H1 (cell line): ENCODE measurements at regions not wholly inside any gene's neighbourhood (a gene's known extent, or its start where the extent isn't known, plus 50 kb on each side); places are given as distances from the start of the nearest gene placed in this dataset.

Experiments used
- CTCF ChIA-PET: fragments of 300-600 bp; sonication (Branson Sonifier 250); formaldehyde crosslinking; loops from one replicate; lab custom pipeline; 2021; ENCODE audit not compliant: partially characterized antibody; lab: Charles Lee
- POLR2A ChIA-PET: fragments of 300-600 bp; sonication (Branson Sonifier 250); formaldehyde crosslinking; loops from one replicate; lab custom pipeline; 2021; ENCODE audit warnings: inconsistent platforms; ENCODE audit not compliant: partially characterized antibody; lab: Charles Lee
- DNase-seq, 2 experiments: peaks; one replicate each; pipeline versions ENCODE4 v3.0.0 to v3.0.0-alpha.2; 2010 to 2022; ENCODE audit warnings: low spot score in 2 of 2, low read depth in 1 of 2, mixed read lengths in 1 of 2
- FAIRE-seq: peaks from 2 replicates; lab custom pipeline; 2011; peaks lifted over from hg19 to GRCh38; lab: Jason Lieb, UNC
- H2AFZ ChIP-seq: 2 replicates; pipeline ENCODE4 v1.8.1; 2012; ENCODE audit warnings: low read length, inconsistent platforms
- H2AK5ac ChIP-seq: 2 replicates; pipeline ENCODE4 v1.6.1; 2013; ENCODE audit warnings: low read depth, low read length
- H2BK120ac ChIP-seq: replicated peaks from 2 replicates; pipeline ENCODE3; 2013; ENCODE audit warnings: low read depth, low read length, inconsistent platforms
- H2BK12ac ChIP-seq: 2 replicates; pipeline ENCODE4 v1.6.1; 2013; ENCODE audit warnings: low read depth, low read length
- H2BK15ac ChIP-seq: 2 replicates; pipeline ENCODE4 v1.6.1; 2013; ENCODE audit warnings: low read length
- H2BK20ac ChIP-seq: 2 replicates; pipeline ENCODE4 v1.6.1; 2013; ENCODE audit warnings: low read length
- H2BK5ac ChIP-seq: 2 replicates; pipeline ENCODE4 v1.6.1; 2013; ENCODE audit warnings: low read depth, low read length
- H3K14ac ChIP-seq: 2 replicates; pipeline ENCODE4 v1.6.1; 2013; ENCODE audit warnings: inconsistent platforms; ENCODE audit not compliant: insufficient read length
- H3K18ac ChIP-seq: 2 replicates; pipeline ENCODE4 v1.6.1; 2013; ENCODE audit warnings: low read length; ENCODE audit errors: extremely low read depth
- H3K23ac ChIP-seq: 2 replicates; pipeline ENCODE4 v1.6.1; 2013; ENCODE audit warnings: inconsistent platforms; ENCODE audit not compliant: insufficient read length
- H3K23me2 ChIP-seq: 2 replicates; pipeline ENCODE4 v1.6.1; 2013; ENCODE audit warnings: low read depth, low read length
- H3K27ac ChIP-seq: 2 replicates; pipeline ENCODE4 v1.6.1; 2011; ENCODE audit warnings: low read depth, low read length, inconsistent platforms
- H3K27me3 ChIP-seq, 4 experiments: replicated peaks in 1 of 4; 1 replicate in 1 of 4; 2 replicates in 3 of 4; pipeline versions ENCODE4 v1.6.1 to v1.8.1; 2011 to 2013; ENCODE audit warnings: low read length in 3 of 4, mild to moderate bottlenecking in 3 of 4, inconsistent platforms in 2 of 4, mixed read lengths in 2 of 4, moderate library complexity in 1 of 4; ENCODE audit not compliant: control insufficient read depth in 3 of 4, insufficient read depth in 3 of 4; ENCODE audit errors: extremely low read depth in 1 of 4
- H3K36me3 ChIP-seq, 4 experiments: 2 replicates each; pipeline versions ENCODE4 v1.6.1 to v1.8.1; 2011 to 2013; ENCODE audit warnings: mild to moderate bottlenecking in 4 of 4, low read length in 3 of 4, moderate library complexity in 2 of 4, control low read depth in 1 of 4, inconsistent platforms in 1 of 4; ENCODE audit not compliant: insufficient read depth in 4 of 4, control insufficient read depth in 2 of 4
- H3K4ac ChIP-seq: replicated peaks from 2 replicates; pipeline ENCODE3; 2013; ENCODE audit warnings: low read length, low read depth, mixed read lengths, inconsistent platforms; ENCODE audit not compliant: insufficient read length
- H3K4me1 ChIP-seq, 4 experiments: replicated peaks in 1 of 4; 1 replicate in 1 of 4; 2 replicates in 3 of 4; pipeline versions ENCODE4 v1.6.1 to v1.8.1; 2011 to 2013; ENCODE audit warnings: low read length in 3 of 4, inconsistent platforms in 2 of 4, mixed read lengths in 1 of 4; ENCODE audit not compliant: insufficient read depth in 4 of 4, control insufficient read depth in 3 of 4
- H3K4me2 ChIP-seq, 2 experiments: 2 replicates each; pipeline versions ENCODE4 v1.6.1 to v1.8.1; 2011 to 2013; ENCODE audit warnings: low read depth in 2 of 2, low read length in 2 of 2, control low read depth in 1 of 2, inconsistent platforms in 1 of 2, mild to moderate bottlenecking in 1 of 2; ENCODE audit not compliant: insufficient read depth in 1 of 2
- H3K4me3 ChIP-seq, 4 experiments: fragments of 200-600, 300-600 bp in 1 of 4; sonication (generic), shearing (Covaris generic), sonication (Bioruptor Twin) in 1 of 4; 2 replicates each; pipeline versions ENCODE4 v1.5.1 to v1.8.1; 2011 to 2016; ENCODE audit warnings: low read length in 4 of 4, low read depth in 3 of 4, control low read depth in 2 of 4, inconsistent platforms in 2 of 4, mild to moderate bottlenecking in 2 of 4, mixed read lengths in 1 of 4, moderate library complexity in 1 of 4; ENCODE audit not compliant: insufficient read depth in 2 of 4; ENCODE audit errors: extremely low read depth in 1 of 4
- H3K56ac ChIP-seq: replicated peaks from 2 replicates; pipeline ENCODE3; 2013; ENCODE audit warnings: low read depth, mild to moderate bottlenecking, mixed read lengths, low read length, inconsistent platforms; ENCODE audit not compliant: insufficient read length
- H3K79me1 ChIP-seq: 2 replicates; pipeline ENCODE4 v1.6.1; 2013; ENCODE audit warnings: low read depth, low read length, control low read depth
- H3K79me2 ChIP-seq, 2 experiments: 2 replicates each; pipeline versions ENCODE4 v1.6.1 to v1.8.1; 2012 to 2013; ENCODE audit warnings: low read length in 2 of 2, mild to moderate bottlenecking in 2 of 2, inconsistent platforms in 1 of 2; ENCODE audit not compliant: insufficient read depth in 2 of 2, control insufficient read depth in 1 of 2
- H3K9ac ChIP-seq, 4 experiments: replicated peaks in 1 of 4; 1 replicate in 1 of 4; 2 replicates in 3 of 4; pipeline versions ENCODE4 v1.6.1 to v1.8.1; 2011 to 2013; ENCODE audit warnings: low read depth in 3 of 4, low read length in 3 of 4, control low read depth in 2 of 4, mild to moderate bottlenecking in 2 of 4, moderate library complexity in 2 of 4, inconsistent platforms in 1 of 4; ENCODE audit errors: extremely low read depth in 1 of 4
- H3K9me3 ChIP-seq, 2 experiments: 2 replicates each; pipeline versions ENCODE4 v1.6.1 to v1.8.1; 2012 to 2013; ENCODE audit warnings: mild to moderate bottlenecking in 2 of 2, moderate library complexity in 2 of 2, control low read depth in 1 of 2, inconsistent platforms in 1 of 2, low read depth in 1 of 2, low read length in 1 of 2, mixed read lengths in 1 of 2; ENCODE audit not compliant: insufficient read depth in 2 of 2
- H4K20me1 ChIP-seq, 2 experiments: replicated peaks in 1 of 2; 2 replicates each; pipeline versions ENCODE3 to v1.8.1; 2011 to 2013; ENCODE audit warnings: inconsistent platforms in 2 of 2, low read length in 2 of 2, mild to moderate bottlenecking in 1 of 2; ENCODE audit not compliant: insufficient read depth in 2 of 2, control insufficient read depth in 1 of 2
- H4K5ac ChIP-seq: 2 replicates; pipeline ENCODE4 v1.6.1; 2013; ENCODE audit warnings: low read length, low read depth, mixed read lengths, inconsistent platforms; ENCODE audit not compliant: insufficient read length
- H4K8ac ChIP-seq: 2 replicates; pipeline ENCODE4 v1.8.0; 2013; ENCODE audit warnings: mild to moderate bottlenecking, moderate library complexity, low read length, inconsistent platforms; ENCODE audit not compliant: insufficient read depth; ENCODE audit errors: extremely low read depth
- H4K91ac ChIP-seq: replicated peaks from 2 replicates; pipeline ENCODE3; 2013; ENCODE audit warnings: low read length, mixed read lengths, inconsistent platforms; ENCODE audit not compliant: insufficient read length
- HDAC2 ChIP-seq, 2 experiments: fragments of 300-600 bp in 1 of 2; sonication (generic) in 1 of 2; IDR thresholded peaks; 2 replicates each; pipeline ENCODE4 v1.6.1; 2011 to 2012; ENCODE audit warnings: low read depth in 2 of 2, low read length in 2 of 2, mild to moderate bottlenecking in 2 of 2, moderate library complexity in 2 of 2, borderline replicate concordance in 1 of 2, inconsistent platforms in 1 of 2
- POU5F1 ChIP-seq: IDR thresholded peaks from 2 replicates; pipeline ENCODE4 v1.6.1; 2011; ENCODE audit warnings: low read depth, mild to moderate bottlenecking, low read length, moderate library complexity
- RBBP5 ChIP-seq: IDR thresholded peaks from 2 replicates; pipeline ENCODE4 v1.7.1; 2012; ENCODE audit warnings: low read depth, mild to moderate bottlenecking, inconsistent platforms, low read length, moderate library complexity, borderline replicate concordance
- WGBS, 2 experiments: shearing (Covaris generic) in 1 of 2; methylation state at CpG; one replicate each; pipeline versions ENCODE4 v1.1.6 to v1.1.7; 2013 to 2015; ENCODE audit warnings: low lambda C conversion rate in 2 of 2, mixed read lengths in 2 of 2, inconsistent platforms in 1 of 2, low coverage in 1 of 2, missing lambda C conversion rate in 1 of 2; ENCODE audit not compliant: insufficient replicate concordance in 2 of 2, insufficient coverage in 1 of 2, insufficient read length in 1 of 2; ENCODE audit errors: extremely low coverage in 1 of 2, missing lambda C conversion rate in 1 of 2; 5-methylcytosine and 5-hydroxymethylcytosine counted together
- TF ChIP-seq, protein P1 (sequence below): IDR thresholded peaks from 2 replicates; pipeline ENCODE4 v1.6.1; 2012; ENCODE audit warnings: inconsistent platforms

DNA sequence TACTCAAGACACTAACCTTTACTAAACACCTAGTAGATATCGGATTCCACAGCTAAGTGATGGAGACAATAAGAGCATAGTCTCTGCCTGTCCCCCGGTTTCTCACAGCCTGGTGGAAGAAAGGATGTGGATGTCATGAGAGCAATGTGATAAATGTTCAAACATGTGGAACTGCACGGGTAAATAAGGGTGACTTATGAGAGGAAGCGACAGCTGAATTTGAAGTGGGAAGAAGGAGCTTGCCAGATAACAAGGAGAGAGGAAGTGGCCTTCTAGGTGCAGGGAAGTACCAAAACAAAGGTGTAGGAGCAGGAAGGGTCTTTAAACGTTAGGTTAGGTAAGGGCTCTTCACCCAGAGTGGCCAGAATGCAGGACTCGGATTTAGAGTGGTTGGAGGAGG, 178.6 kb upstream of the NRIP1 start:
- Histone ChIP-seq H4K8ac (no peak overlapping the region), H2BK15ac (no peak overlapping the region), H4K91ac (peak overlapping the region; percentile 82), H3K4me1 (peaks cover 3 to 10% (median 5%) of the 10 kb centered on the region in 4 experiments; a peak in 6 of 7 replicates), H4K20me1 (no peaks in the 10 kb centered on the region), H3K9me3 (no peaks in the 10 kb centered on the region), H3K36me3 (no peaks in the 10 kb centered on the region), H3K27ac (no peak overlapping the region), H2BK20ac (peak overlapping the region; percentile 6; the same call in 1 of the 2 replicates), H3K18ac (no peak overlapping the region), H2AFZ (no peak overlapping the region), H3K9ac (no peak overlapping the region), H3K79me2 (no peaks in the 10 kb centered on the region), H2BK120ac (peak overlapping the region; percentile 13), H2BK5ac (no peak overlapping the region), H3K4me3 (no peak overlapping the region), H3K14ac (no peak overlapping the region), H3K23ac (no peak overlapping the region), H2AK5ac (no peak overlapping the region; the same call in 1 of the 2 replicates), H3K79me1 (no peaks in the 10 kb centered on the region), H3K56ac (no peak overlapping the region), H2BK12ac (peak overlapping the region; percentile 70; the same call in 1 of the 2 replicates), H3K4ac (no peak overlapping the region), H3K23me2 (no peaks in the 10 kb centered on the region), H4K5ac (no peak overlapping the region), H3K4me2 (no peak overlapping the region; a peak in 1 of 4 replicates), H3K27me3 (peaks cover 0 to 23% (median 2%) of the 10 kb centered on the region in 4 experiments; a peak in 4 of 7 replicates)
- 80% methylated on average over 6 of the region's 6 CpGs; no CpG with 5 or more reads in 1 of the 2 experiments for WGBS, 2 experiments
- DNase-seq (no peak), FAIRE-seq (no peak)
- ChIA-PET POLR2A (no interaction called here), CTCF (interaction anchor here (0.6 to 1.5 kb wide), 3 partner anchors 17 to 379 kb away, joined by 3 read pairs; no protein-coding TSS in a partner anchor)
- TF ChIP-seq POU5F1: no peak
- TF ChIP-seq, protein P1, sequence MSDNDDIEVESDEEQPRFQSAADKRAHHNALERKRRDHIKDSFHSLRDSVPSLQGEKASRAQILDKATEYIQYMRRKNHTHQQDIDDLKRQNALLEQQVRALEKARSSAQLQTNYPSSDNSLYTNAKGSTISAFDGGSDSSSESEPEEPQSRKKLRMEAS: no peak
- TF ChIP-seq HDAC2 (IDR thresholded peaks at IDR 0.05; ENCODE audit: borderline replicate concordance in 1 of 2, low read depth in 2 of 2, low read length in 2 of 2): no peak
- TF ChIP-seq RBBP5: no peak
